ENCODE measurements at regions not wholly inside any gene's neighbourhood (a gene's known extent, or its start where the extent isn't known, plus 50 kb on each side); places are given as distances from the start of the nearest gene placed in this dataset.

- WGBS, 2 donors = 81 to 84% methylated on average over 4 of the region's 4 CpGs
- DNase-seq (no peak), ATAC-seq (no peak)
- no peaks in the 10 kb centered on the region for H3K4me1 ChIP-seq
- no peak overlapping the region for H3K27ac ChIP-seq
- H3K4me3 ChIP-seq = no peak overlapping the region
- no peaks in the 10 kb centered on the region for H3K27me3 ChIP-seq
- H3K9me3 ChIP-seq = no peaks in the 10 kb centered on the region
- H3K36me3 ChIP-seq (replicated peaks in 1 of 2; ENCODE audit: insufficient read depth in 1 of 2, low read depth in 2 of 2) = no peaks in the 10 kb centered on the region
- intact Hi-C loops (cut with DNase I) = no loop called here
- TF ChIP-seq POLR2A (IDR thresholded peaks at IDR 0.05) = no peak
- TF ChIP-seq CTCF (IDR thresholded peaks at IDR 0.05) = no peak
These were observed 174.8 kb downstream of the C11orf91 start for GRCh38 chr11:33525789-33526188.

GRCh38 chr11:33521384-33521783, 179.2 kb downstream of the C11orf91 start:
- TF ChIP-seq POLR2A (IDR thresholded peaks at IDR 0.05) (no peak), CTCF (IDR thresholded peaks at IDR 0.05) (no peak)
- Histone ChIP-seq H3K27ac (no peak overlapping the region), H3K27me3 (no peaks in the 10 kb centered on the region), H3K4me1 (no peaks in the 10 kb centered on the region), H3K9me3 (no peaks in the 10 kb centered on the region), H3K4me3 (no peak overlapping the region), H3K36me3 (replicated peaks in 1 of 2; ENCODE audit: insufficient read depth in 1 of 2, low read depth in 2 of 2) (no peaks in the 10 kb centered on the region)
- DNase-seq (no peak), ATAC-seq (no peak)
- intact Hi-C loops (cut with DNase I) = no loop called here
- WGBS, 2 donors = 68 to 72% methylated on average over 3 of the region's 3 CpGs

- Histone ChIP-seq H3K4me3 (no peak overlapping the region), H3K4me1 (no peaks in the 10 kb centered on the region), H3K36me3 (replicated peaks in 1 of 2; ENCODE audit: insufficient read depth in 1 of 2, low read depth in 2 of 2) (no peaks in the 10 kb centered on the region), H3K27ac (no peak overlapping the region), H3K9me3 (no peaks in the 10 kb centered on the region), H3K27me3 (no peaks in the 10 kb centered on the region)
- no peak for DNase-seq
- no peak for ATAC-seq
- TF ChIP-seq POLR2A (IDR thresholded peaks at IDR 0.05) = no peak
- no peak for TF ChIP-seq CTCF (IDR thresholded peaks at IDR 0.05)
- 0 to 34% methylated on average over 1 of the region's 1 CpG for WGBS, 2 donors
- intact Hi-C loops (cut with DNase I) = no loop called here
These were observed 180.5 kb downstream of the C11orf91 start for GRCh38 chr11:33520112-33520511.

- no peak for ATAC-seq
- Histone ChIP-seq H3K4me1 (no peaks in the 10 kb centered on the region), H3K27me3 (no peaks in the 10 kb centered on the region), H3K9me3 (no peaks in the 10 kb centered on the region), H3K27ac (no peak overlapping the region), H3K36me3 (replicated peaks in 1 of 2; ENCODE audit: insufficient read depth in 1 of 2, low read depth in 2 of 2) (no peaks in the 10 kb centered on the region), H3K4me3 (no peak overlapping the region)
- no peak for TF ChIP-seq POLR2A (IDR thresholded peaks at IDR 0.05)
- no peak for TF ChIP-seq CTCF (IDR thresholded peaks at IDR 0.05)
- intact Hi-C loops (cut with DNase I) = no loop called here
- DNase-seq = peak in 1 of 4 donors; percentile 6
- WGBS, 2 donors = 50 to 55% methylated on average over 5 of the region's 5 CpGs
These were observed 185.3 kb downstream of the C11orf91 start for GRCh38 chr11:33515347-33515746.

- TF ChIP-seq POLR2A (IDR thresholded peaks at IDR 0.05) (no peak), CTCF (IDR thresholded peaks at IDR 0.05) (no peak)
- no peak for ATAC-seq
- Histone ChIP-seq H3K27ac (no peak overlapping the region), H3K4me1 (no peaks in the 10 kb centered on the region), H3K36me3 (replicated peaks in 1 of 2; ENCODE audit: insufficient read depth in 1 of 2, low read depth in 2 of 2) (no peaks in the 10 kb centered on the region), H3K4me3 (no peak overlapping the region), H3K27me3 (no peaks in the 10 kb centered on the region), H3K9me3 (no peaks in the 10 kb centered on the region)
- WGBS, 2 donors = 45% methylated on average over 6 of the region's 6 CpGs
- DNase-seq = no peak
- intact Hi-C loops (cut with DNase I) = no loop called here
These were observed 186.3 kb downstream of the C11orf91 start for GRCh38 chr11:33514079-33514925.

All from body of pancreas (tissue), 4 donors.